ENCODE measurements at regions not wholly inside any gene's neighbourhood (a gene's known extent, or its start where the extent isn't known, plus 50 kb on each side); places are given as distances from the start of the nearest gene placed in this dataset.

DNA sequence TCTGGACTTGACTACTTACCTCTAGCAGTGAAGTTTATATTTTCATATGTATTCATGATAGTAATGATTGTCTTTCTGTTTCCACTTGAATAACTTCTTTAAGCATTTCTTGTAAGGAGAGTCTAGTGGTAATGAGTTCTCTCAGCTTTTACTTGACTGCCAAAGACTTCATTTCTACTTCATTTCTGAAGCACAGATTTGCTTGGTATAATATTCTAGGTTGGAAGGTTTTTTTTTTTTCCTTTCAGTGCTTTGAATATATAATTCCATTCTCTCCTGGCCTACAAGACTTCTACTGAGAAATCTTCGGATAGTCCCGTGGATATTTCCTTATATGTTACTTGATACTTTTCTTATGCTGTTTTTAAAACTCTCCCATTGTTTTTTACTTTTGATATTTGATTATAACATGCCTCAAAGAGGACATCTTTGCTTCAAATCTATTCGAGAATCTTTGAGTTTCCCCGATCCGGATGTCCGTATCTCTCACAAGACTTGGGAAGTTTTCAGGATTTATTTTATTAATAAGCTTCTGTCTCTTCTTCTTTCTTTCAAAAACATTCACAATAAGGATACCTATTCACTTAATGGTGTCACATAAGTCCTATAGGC, 1560.0 kb downstream of the PCDH9 start:
- TF ChIP-seq EZH2phosphoT487 (IDR thresholded peaks at IDR 0.05; ENCODE audit: borderline replicate concordance, low read length), result no peak
- TF ChIP-seq, protein P1, sequence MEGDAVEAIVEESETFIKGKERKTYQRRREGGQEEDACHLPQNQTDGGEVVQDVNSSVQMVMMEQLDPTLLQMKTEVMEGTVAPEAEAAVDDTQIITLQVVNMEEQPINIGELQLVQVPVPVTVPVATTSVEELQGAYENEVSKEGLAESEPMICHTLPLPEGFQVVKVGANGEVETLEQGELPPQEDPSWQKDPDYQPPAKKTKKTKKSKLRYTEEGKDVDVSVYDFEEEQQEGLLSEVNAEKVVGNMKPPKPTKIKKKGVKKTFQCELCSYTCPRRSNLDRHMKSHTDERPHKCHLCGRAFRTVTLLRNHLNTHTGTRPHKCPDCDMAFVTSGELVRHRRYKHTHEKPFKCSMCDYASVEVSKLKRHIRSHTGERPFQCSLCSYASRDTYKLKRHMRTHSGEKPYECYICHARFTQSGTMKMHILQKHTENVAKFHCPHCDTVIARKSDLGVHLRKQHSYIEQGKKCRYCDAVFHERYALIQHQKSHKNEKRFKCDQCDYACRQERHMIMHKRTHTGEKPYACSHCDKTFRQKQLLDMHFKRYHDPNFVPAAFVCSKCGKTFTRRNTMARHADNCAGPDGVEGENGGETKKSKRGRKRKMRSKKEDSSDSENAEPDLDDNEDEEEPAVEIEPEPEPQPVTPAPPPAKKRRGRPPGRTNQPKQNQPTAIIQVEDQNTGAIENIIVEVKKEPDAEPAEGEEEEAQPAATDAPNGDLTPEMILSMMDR (IDR thresholded peaks at IDR 0.05; ENCODE audit: low read depth, low read length, poor library complexity, severe bottlenecking), result no peak
- H3K9me2 ChIP-seq (replicated peaks; ENCODE audit: control insufficient read depth, low read length), result no peaks in the 10 kb centered on the region
- H3K4me2 ChIP-seq (ENCODE audit: low read length), result no peak overlapping the region
- no peak overlapping the region for H3K4me3 ChIP-seq (ENCODE audit: low read length)
- H3K4me1 ChIP-seq (ENCODE audit: control insufficient read depth, low read length), result no peaks in the 10 kb centered on the region
- no peaks in the 10 kb centered on the region for H3F3A ChIP-seq (ENCODE audit: control insufficient read depth, insufficient read depth)
- no peaks in the 10 kb centered on the region for H3K9me3 ChIP-seq (ENCODE audit: control insufficient read depth, insufficient read depth, low read length)
- H3K27ac ChIP-seq (ENCODE audit: low read depth, low read length), result no peak overlapping the region
- H4K20me1 ChIP-seq (ENCODE audit: control insufficient read depth, insufficient read depth, low read depth, low read length), result no peaks in the 10 kb centered on the region
- H3K79me2 ChIP-seq (ENCODE audit: control insufficient read depth, low read length), result no peaks in the 10 kb centered on the region
- H3K36me3 ChIP-seq (ENCODE audit: control insufficient read depth, low read length), result no peaks in the 10 kb centered on the region
- no peaks in the 10 kb centered on the region for H3K27me3 ChIP-seq (ENCODE audit: control insufficient read depth, low read length)

DNA sequence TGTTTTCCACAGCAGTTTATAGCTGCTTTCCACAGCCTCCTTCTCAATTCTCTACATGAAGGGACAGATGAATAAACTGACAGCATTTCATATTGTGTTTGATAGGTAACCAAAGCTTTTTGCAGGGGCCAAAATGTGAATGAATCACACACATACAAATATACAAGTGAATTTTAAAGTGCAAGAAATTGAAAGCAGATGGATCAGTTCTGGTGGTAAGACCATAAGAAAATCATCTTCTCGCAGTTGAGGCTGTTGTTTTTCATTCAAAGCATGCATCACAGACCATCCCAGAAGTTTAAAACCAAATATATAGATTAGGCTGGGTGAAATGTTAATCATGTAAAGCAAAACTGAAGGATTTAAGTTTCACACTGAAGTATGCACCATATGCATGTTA, 1569.4 kb downstream of the PCDH9 start:
- Histone ChIP-seq H3K4me3 (ENCODE audit: low read length) (no peak overlapping the region), H3K4me1 (ENCODE audit: control insufficient read depth, low read length) (no peaks in the 10 kb centered on the region), H3K79me2 (ENCODE audit: control insufficient read depth, low read length) (no peaks in the 10 kb centered on the region), H3K27ac (ENCODE audit: low read depth, low read length) (no peak overlapping the region), H4K20me1 (ENCODE audit: control insufficient read depth, insufficient read depth, low read depth, low read length) (no peaks in the 10 kb centered on the region), H3K27me3 (ENCODE audit: control insufficient read depth, low read length) (no peaks in the 10 kb centered on the region), H3K9me3 (ENCODE audit: control insufficient read depth, insufficient read depth, low read length) (no peaks in the 10 kb centered on the region), H3F3A (ENCODE audit: control insufficient read depth, insufficient read depth) (no peaks in the 10 kb centered on the region), H3K4me2 (ENCODE audit: low read length) (no peak overlapping the region), H3K9me2 (replicated peaks; ENCODE audit: control insufficient read depth, low read length) (no peaks in the 10 kb centered on the region), H3K36me3 (ENCODE audit: control insufficient read depth, low read length) (no peaks in the 10 kb centered on the region)
- TF ChIP-seq, protein P1 (IDR thresholded peaks at IDR 0.05; ENCODE audit: low read depth, low read length, poor library complexity, severe bottlenecking), result no peak
- TF ChIP-seq EZH2phosphoT487 (IDR thresholded peaks at IDR 0.05; ENCODE audit: borderline replicate concordance, low read length), result no peak

DNA sequence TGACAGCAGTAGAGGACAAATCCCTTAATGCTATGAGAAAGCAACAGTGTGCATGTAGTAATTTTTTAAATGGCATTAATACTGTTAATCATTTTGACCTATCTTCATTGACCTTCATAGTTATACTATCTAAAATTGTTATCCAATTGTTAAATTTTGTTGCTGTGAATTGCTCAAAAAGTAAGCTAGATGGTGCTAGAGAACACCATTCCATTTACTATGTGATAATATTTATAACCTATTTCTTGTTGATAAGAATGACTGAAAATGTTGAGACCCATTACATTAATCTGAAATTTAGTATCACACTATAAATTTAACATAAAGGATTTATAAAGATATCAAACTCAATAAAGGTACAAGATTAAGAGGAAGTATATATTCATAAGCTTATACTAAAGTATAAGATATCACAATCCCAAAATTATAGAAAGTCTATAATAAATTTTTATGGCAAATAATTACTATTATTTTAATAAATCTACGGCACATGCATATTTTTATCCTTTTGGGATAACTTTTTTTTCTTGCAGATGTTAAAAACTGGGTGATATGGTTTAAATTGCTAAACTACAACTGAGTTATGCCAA, 1573.3 kb downstream of the PCDH9 start:
- H3K9me3 ChIP-seq (ENCODE audit: control insufficient read depth, insufficient read depth, low read length), result no peaks in the 10 kb centered on the region
- no peak overlapping the region for H3K27ac ChIP-seq (ENCODE audit: low read depth, low read length)
- H3K27me3 ChIP-seq (ENCODE audit: control insufficient read depth, low read length), result no peaks in the 10 kb centered on the region
- TF ChIP-seq, protein P1 (IDR thresholded peaks at IDR 0.05; ENCODE audit: low read depth, low read length, poor library complexity, severe bottlenecking), result peak; percentile 61
- TF ChIP-seq EZH2phosphoT487 (IDR thresholded peaks at IDR 0.05; ENCODE audit: borderline replicate concordance, low read length), result no peak
- H3K4me3 ChIP-seq (ENCODE audit: low read length), result no peak overlapping the region
- H4K20me1 ChIP-seq (ENCODE audit: control insufficient read depth, insufficient read depth, low read depth, low read length), result no peaks in the 10 kb centered on the region
- H3K4me1 ChIP-seq (ENCODE audit: control insufficient read depth, low read length), result no peaks in the 10 kb centered on the region
- no peaks in the 10 kb centered on the region for H3F3A ChIP-seq (ENCODE audit: control insufficient read depth, insufficient read depth)
- H3K9me2 ChIP-seq (replicated peaks; ENCODE audit: control insufficient read depth, low read length), result no peaks in the 10 kb centered on the region
- no peaks in the 10 kb centered on the region for H3K36me3 ChIP-seq (ENCODE audit: control insufficient read depth, low read length)
- H3K79me2 ChIP-seq (ENCODE audit: control insufficient read depth, low read length), result no peaks in the 10 kb centered on the region
- H3K4me2 ChIP-seq (ENCODE audit: low read length), result no peak overlapping the region
